CD4-positive, alpha-beta T cell (primary cell): ENCODE measurements at regions not wholly inside any gene's neighbourhood (a gene's known extent, or its start where the extent isn't known, plus 50 kb on each side); places are given as distances from the start of the nearest gene placed in this dataset.

ENCODE experiments used
- ATAC-seq: fragments of 200-7000 bp; cut with Tn5 transposase; one replicate; pipeline ENCODE4 v1.10.0; 2022; ENCODE audit warnings: mild to moderate bottlenecking; ENCODE audit not compliant: poor library complexity
- CTCF ChIA-PET: fragments of 350-600 bp; sonication (Branson Sonifier 250); formaldehyde crosslinking; loops from one replicate; lab custom pipeline; 2021; ENCODE audit warnings: antibody characterized with exemption, inconsistent platforms; lab: Charles Lee
- POLR2A ChIA-PET: fragments of 350-600 bp; sonication (Branson Sonifier 250); formaldehyde crosslinking; loops from one replicate; lab custom pipeline; 2021; ENCODE audit warnings: antibody characterized with exemption, inconsistent platforms; lab: Charles Lee
- DNase-seq, 14 experiments: peaks; one replicate each; pipeline ENCODE4 v3.0.0-alpha.2; 2013 to 2020; ENCODE audit warnings: mixed read lengths in 2 of 14
- H3K27ac ChIP-seq, 2 donors: one replicate each; pipeline versions ENCODE4 v1.5.1 to v1.7.0; 2013; ENCODE audit warnings: low read length in 2 of 2, low read depth in 1 of 2, mild to moderate bottlenecking in 1 of 2
- H3K27me3 ChIP-seq, 2 experiments: 1 replicate in 1 of 2; 2 replicates in 1 of 2; pipeline versions ENCODE4 v1.6.1 to v1.7.0; 2013; ENCODE audit warnings: low read length in 2 of 2, control low read depth in 1 of 2, mild to moderate bottlenecking in 1 of 2, moderate library complexity in 1 of 2; ENCODE audit not compliant: insufficient read depth in 2 of 2, control insufficient read depth in 1 of 2
- H3K36me3 ChIP-seq: one replicate; pipeline ENCODE4 v1.6.1; 2013; ENCODE audit warnings: low read length, control low read depth; ENCODE audit not compliant: insufficient read depth
- H3K4me1 ChIP-seq: one replicate; pipeline ENCODE4 v1.6.1; 2013; ENCODE audit warnings: low read length, control low read depth; ENCODE audit not compliant: insufficient read depth
- H3K4me3 ChIP-seq: one replicate; pipeline ENCODE4 v1.5.1; 2013; ENCODE audit warnings: mild to moderate bottlenecking, low read length, moderate library complexity
- H3K9me3 ChIP-seq, 2 experiments: 1 replicate in 1 of 2; 2 replicates in 1 of 2; pipeline versions ENCODE4 v1.6.1 to v1.7.0; 2013; ENCODE audit warnings: low read length in 2 of 2, mild to moderate bottlenecking in 2 of 2, control low read depth in 1 of 2, moderate library complexity in 1 of 2; ENCODE audit not compliant: control insufficient read depth in 1 of 2, insufficient read depth in 1 of 2
- H3K27ac Mint-ChIP-seq: one replicate; pipeline ENCODE4 v1.8.0; 2020; ENCODE audit warnings: mixed read lengths
- H3K27me3 Mint-ChIP-seq: one replicate; pipeline ENCODE4 v1.8.0; 2021; ENCODE audit warnings: mixed read lengths
- H3K36me3 Mint-ChIP-seq: one replicate; pipeline ENCODE4 v1.8.0; 2021; ENCODE audit warnings: low read depth, mixed read lengths
- H3K4me1 Mint-ChIP-seq: one replicate; pipeline ENCODE4 v1.8.0; 2021; ENCODE audit warnings: low read depth, mixed read lengths
- H3K4me3 Mint-ChIP-seq: one replicate; pipeline ENCODE4 v1.8.0; 2020; ENCODE audit warnings: mild to moderate bottlenecking, mixed read lengths
- H3K9me3 Mint-ChIP-seq: one replicate; pipeline ENCODE4 v1.8.0; 2020; ENCODE audit warnings: mixed read lengths
- intact Hi-C, 2 experiments: fragments of 100-400 bp; cut with DNase I in 1 of 2; cut with micrococcal nuclease in 1 of 2; formaldehyde crosslinking; loops; one replicate each; pipeline versions ENCODE4 v1.15.1 to v1.9.0; 2023 to 2025; cut with DNase I, micrococcal nuclease
- TF ChIP-seq, protein P1 (sequence below): fragments of 200-600 bp; IDR thresholded peaks from one replicate; pipeline ENCODE4 v1.8.0; 2022; ENCODE audit warnings: antibody characterized with exemption, mild to moderate bottlenecking

DNA sequence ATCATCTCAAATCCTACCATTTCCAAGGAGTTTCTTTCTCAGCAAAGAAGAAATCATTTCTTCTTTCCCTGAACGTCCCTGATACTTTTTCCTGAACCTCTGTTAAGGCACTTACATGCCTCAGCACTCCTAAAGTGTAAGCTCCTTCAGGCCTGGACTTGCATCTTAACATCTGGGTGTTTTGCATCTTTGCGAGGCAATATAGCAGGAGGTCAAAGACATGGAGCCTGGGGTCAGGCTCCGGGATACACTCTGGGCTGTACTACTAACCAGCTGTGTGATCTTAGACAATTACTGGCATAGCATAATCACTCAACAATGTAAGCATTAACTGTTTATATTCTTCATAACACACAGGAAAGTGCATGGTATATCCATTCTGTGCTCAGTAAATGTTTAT, 275.5 kb upstream of the BOD1L1 start:
- H3K4me1 ChIP-seq: no peaks in the 10 kb centered on the region
- no peak for ATAC-seq
- Mint-ChIP-seq H3K27ac (no peak overlapping the region), H3K36me3 (no peaks in the 10 kb centered on the region), H3K4me3 (no peak overlapping the region), H3K27me3 (no peaks in the 10 kb centered on the region), H3K4me1 (no peaks in the 10 kb centered on the region), H3K9me3 (no peaks in the 10 kb centered on the region)
- H3K9me3 ChIP-seq: no peaks in the 10 kb centered on the region
- CTCF ChIA-PET: no interaction called here
- no peaks in the 10 kb centered on the region for H3K27me3 ChIP-seq
- intact Hi-C loops: no loop called here
- POLR2A ChIA-PET: no interaction called here
- DNase-seq: no peak
- H3K4me3 ChIP-seq: no peak overlapping the region
- TF ChIP-seq, protein P1, sequence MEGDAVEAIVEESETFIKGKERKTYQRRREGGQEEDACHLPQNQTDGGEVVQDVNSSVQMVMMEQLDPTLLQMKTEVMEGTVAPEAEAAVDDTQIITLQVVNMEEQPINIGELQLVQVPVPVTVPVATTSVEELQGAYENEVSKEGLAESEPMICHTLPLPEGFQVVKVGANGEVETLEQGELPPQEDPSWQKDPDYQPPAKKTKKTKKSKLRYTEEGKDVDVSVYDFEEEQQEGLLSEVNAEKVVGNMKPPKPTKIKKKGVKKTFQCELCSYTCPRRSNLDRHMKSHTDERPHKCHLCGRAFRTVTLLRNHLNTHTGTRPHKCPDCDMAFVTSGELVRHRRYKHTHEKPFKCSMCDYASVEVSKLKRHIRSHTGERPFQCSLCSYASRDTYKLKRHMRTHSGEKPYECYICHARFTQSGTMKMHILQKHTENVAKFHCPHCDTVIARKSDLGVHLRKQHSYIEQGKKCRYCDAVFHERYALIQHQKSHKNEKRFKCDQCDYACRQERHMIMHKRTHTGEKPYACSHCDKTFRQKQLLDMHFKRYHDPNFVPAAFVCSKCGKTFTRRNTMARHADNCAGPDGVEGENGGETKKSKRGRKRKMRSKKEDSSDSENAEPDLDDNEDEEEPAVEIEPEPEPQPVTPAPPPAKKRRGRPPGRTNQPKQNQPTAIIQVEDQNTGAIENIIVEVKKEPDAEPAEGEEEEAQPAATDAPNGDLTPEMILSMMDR: no peak
- H3K27ac ChIP-seq: no peak overlapping the region
- H3K36me3 ChIP-seq: no peaks in the 10 kb centered on the region

- H3K4me3 Mint-ChIP-seq: no peak overlapping the region
- Histone ChIP-seq H3K4me1 (no peaks in the 10 kb centered on the region), H3K4me3 (no peak overlapping the region), H3K36me3 (no peaks in the 10 kb centered on the region), H3K9me3 (no peaks in the 10 kb centered on the region), H3K27me3 (no peaks in the 10 kb centered on the region), H3K27ac (no peak overlapping the region)
- no peaks in the 10 kb centered on the region for H3K27me3 Mint-ChIP-seq
- intact Hi-C loops: no loop called here
- TF ChIP-seq, protein P1: no peak
- H3K27ac Mint-ChIP-seq: no peak overlapping the region
- ChIA-PET CTCF (no interaction called here), POLR2A (no interaction called here)
- no peaks in the 10 kb centered on the region for H3K36me3 Mint-ChIP-seq
- H3K4me1 Mint-ChIP-seq: no peaks in the 10 kb centered on the region
- H3K9me3 Mint-ChIP-seq: no peaks in the 10 kb centered on the region
- DNase-seq: no peak
- ATAC-seq: no peak
Measured at GRCh38 chr4:13903901-13904300, 276.4 kb upstream of the BOD1L1 start.

DNA sequence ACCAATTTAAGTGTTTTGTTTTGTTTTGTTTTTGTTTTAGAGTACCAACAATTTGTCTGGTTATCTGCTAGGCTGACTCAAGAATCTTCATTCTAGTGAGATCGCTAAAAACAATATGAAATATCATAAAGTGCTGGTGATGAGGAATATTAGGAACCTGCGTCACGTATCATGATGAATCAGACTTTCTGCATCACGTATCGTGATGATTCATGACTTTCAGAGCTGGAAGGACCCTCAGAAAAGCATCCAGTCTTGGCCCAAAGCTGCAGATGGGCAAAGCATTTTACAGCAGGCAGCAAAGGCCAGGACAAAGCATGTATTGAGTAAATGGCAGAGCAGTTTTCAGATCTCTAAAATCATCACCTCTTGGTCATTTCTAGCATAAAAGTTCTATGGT, 278.0 kb upstream of the BOD1L1 start:
- no peak overlapping the region for H3K27ac ChIP-seq
- H3K9me3 ChIP-seq: no peaks in the 10 kb centered on the region
- no peak overlapping the region for H3K4me3 ChIP-seq
- H3K4me1 ChIP-seq: no peaks in the 10 kb centered on the region
- H3K27me3 ChIP-seq: no peaks in the 10 kb centered on the region
- ChIA-PET POLR2A (no interaction called here), CTCF (no interaction called here)
- H3K36me3 Mint-ChIP-seq: no peaks in the 10 kb centered on the region
- intact Hi-C loops: no loop called here
- no peaks in the 10 kb centered on the region for H3K36me3 ChIP-seq
- H3K27me3 Mint-ChIP-seq: no peaks in the 10 kb centered on the region
- no peak overlapping the region for H3K27ac Mint-ChIP-seq
- DNase-seq (no peak), ATAC-seq (no peak)
- TF ChIP-seq, protein P1: no peak
- H3K9me3 Mint-ChIP-seq: no peaks in the 10 kb centered on the region
- no peaks in the 10 kb centered on the region for H3K4me1 Mint-ChIP-seq
- no peak overlapping the region for H3K4me3 Mint-ChIP-seq
